ENCODE measurements at regions not wholly inside any gene's neighbourhood (a gene's known extent, or its start where the extent isn't known, plus 50 kb on each side); places are given as distances from the start of the nearest gene placed in this dataset.

DNA sequence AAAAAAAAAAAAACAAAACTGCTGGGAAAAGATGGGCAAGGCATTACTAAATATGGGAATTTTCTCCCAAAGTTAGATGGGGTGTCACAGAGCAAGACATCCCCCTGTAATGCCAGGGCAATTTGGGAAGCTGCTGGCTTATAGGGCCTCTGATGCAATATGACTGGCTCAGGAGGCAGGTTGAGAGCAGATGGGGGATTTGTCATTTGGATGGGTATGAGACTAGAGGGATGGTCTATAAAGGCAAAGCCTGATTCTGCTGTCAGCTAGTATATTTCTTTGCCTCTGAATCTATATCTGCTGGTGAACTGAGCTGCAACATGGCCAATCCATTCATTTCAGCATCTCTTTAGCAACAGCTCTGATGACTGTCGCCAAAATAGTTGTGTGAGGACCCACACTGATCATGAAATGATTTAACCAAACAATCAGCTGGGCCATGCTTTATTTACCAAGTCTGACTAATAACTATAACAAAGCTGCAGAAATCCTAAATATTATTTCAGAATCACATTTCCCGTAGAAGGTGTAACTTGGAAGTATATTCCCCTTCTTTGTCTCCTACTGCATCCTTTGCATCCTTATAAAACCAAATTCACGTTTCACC, 455.1 kb upstream of the ZNF608 start:
- Histone ChIP-seq H3K36me3 (no peaks in the 10 kb centered on the region), H3K27me3 (no peaks in the 10 kb centered on the region), H3K4me1 (peaks cover 9% of the 10 kb centered on the region), H3K9me3 (no peaks in the 10 kb centered on the region), H3K27ac (no peak overlapping the region), H3K4me3 (no peak overlapping the region)
- no peak for DNase-seq (ENCODE audit: low spot score in 2 of 2)
- TF ChIP-seq, protein P1, sequence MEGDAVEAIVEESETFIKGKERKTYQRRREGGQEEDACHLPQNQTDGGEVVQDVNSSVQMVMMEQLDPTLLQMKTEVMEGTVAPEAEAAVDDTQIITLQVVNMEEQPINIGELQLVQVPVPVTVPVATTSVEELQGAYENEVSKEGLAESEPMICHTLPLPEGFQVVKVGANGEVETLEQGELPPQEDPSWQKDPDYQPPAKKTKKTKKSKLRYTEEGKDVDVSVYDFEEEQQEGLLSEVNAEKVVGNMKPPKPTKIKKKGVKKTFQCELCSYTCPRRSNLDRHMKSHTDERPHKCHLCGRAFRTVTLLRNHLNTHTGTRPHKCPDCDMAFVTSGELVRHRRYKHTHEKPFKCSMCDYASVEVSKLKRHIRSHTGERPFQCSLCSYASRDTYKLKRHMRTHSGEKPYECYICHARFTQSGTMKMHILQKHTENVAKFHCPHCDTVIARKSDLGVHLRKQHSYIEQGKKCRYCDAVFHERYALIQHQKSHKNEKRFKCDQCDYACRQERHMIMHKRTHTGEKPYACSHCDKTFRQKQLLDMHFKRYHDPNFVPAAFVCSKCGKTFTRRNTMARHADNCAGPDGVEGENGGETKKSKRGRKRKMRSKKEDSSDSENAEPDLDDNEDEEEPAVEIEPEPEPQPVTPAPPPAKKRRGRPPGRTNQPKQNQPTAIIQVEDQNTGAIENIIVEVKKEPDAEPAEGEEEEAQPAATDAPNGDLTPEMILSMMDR (IDR thresholded peaks at IDR 0.05) = no peak
- TF ChIP-seq POLR2A (IDR thresholded peaks at IDR 0.05) (no peak), POLR2AphosphoS5 (IDR thresholded peaks at IDR 0.05) (no peak), EP300 (IDR thresholded peaks at IDR 0.05) (no peak)
- WGBS = 94% methylated on average over 3 of the region's 3 CpGs

GRCh38 chr5:125202353-125202752, 455.9 kb upstream of the ZNF608 start:
- Histone ChIP-seq H3K4me3 (no peak overlapping the region), H3K9me3 (no peaks in the 10 kb centered on the region), H3K36me3 (no peaks in the 10 kb centered on the region), H3K27ac (no peak overlapping the region), H3K27me3 (no peaks in the 10 kb centered on the region), H3K4me1 (peaks cover 9% of the 10 kb centered on the region)
- WGBS = 90% methylated on average over 1 of the region's 1 CpG
- no peak for DNase-seq (ENCODE audit: low spot score in 2 of 2)
- TF ChIP-seq EP300 (IDR thresholded peaks at IDR 0.05) = no peak
- TF ChIP-seq POLR2A (IDR thresholded peaks at IDR 0.05) = no peak
- TF ChIP-seq POLR2AphosphoS5 (IDR thresholded peaks at IDR 0.05) = no peak
- TF ChIP-seq, protein P1 (IDR thresholded peaks at IDR 0.05) = no peak

GRCh38 chr5:125202871-125203438, 456.5 kb upstream of the ZNF608 start:
- WGBS = 93% methylated on average over 2 of the region's 2 CpGs
- TF ChIP-seq POLR2AphosphoS5 (IDR thresholded peaks at IDR 0.05) (no peak), POLR2A (IDR thresholded peaks at IDR 0.05) (no peak), EP300 (IDR thresholded peaks at IDR 0.05) (no peak)
- TF ChIP-seq, protein P1 (IDR thresholded peaks at IDR 0.05) = no peak
- Histone ChIP-seq H3K4me1 (peaks cover 9% of the 10 kb centered on the region), H3K27ac (no peak overlapping the region), H3K27me3 (no peaks in the 10 kb centered on the region), H3K36me3 (no peaks in the 10 kb centered on the region), H3K9me3 (no peaks in the 10 kb centered on the region), H3K4me3 (no peak overlapping the region)
- DNase-seq (ENCODE audit: low spot score in 2 of 2) = no peak

GRCh38 chr5:125203912-125204311, 457.5 kb upstream of the ZNF608 start:
- H3K36me3 ChIP-seq = no peaks in the 10 kb centered on the region
- peaks cover 9% of the 10 kb centered on the region for H3K4me1 ChIP-seq
- H3K4me3 ChIP-seq = no peak overlapping the region
- no peaks in the 10 kb centered on the region for H3K9me3 ChIP-seq
- 62% methylated on average over 2 of the region's 2 CpGs for WGBS
- DNase-seq (ENCODE audit: low spot score in 2 of 2) = no peak
- H3K27ac ChIP-seq = no peak overlapping the region
- no peaks in the 10 kb centered on the region for H3K27me3 ChIP-seq
- TF ChIP-seq, protein P1 (IDR thresholded peaks at IDR 0.05) = no peak
- TF ChIP-seq EP300 (IDR thresholded peaks at IDR 0.05) = no peak
- TF ChIP-seq POLR2A (IDR thresholded peaks at IDR 0.05) = no peak
- no peak for TF ChIP-seq POLR2AphosphoS5 (IDR thresholded peaks at IDR 0.05)

- no peaks in the 10 kb centered on the region for H3K27me3 ChIP-seq
- DNase-seq (ENCODE audit: low spot score in 2 of 2) = no peak
- 87% methylated on average over 6 of the region's 6 CpGs for WGBS
- H3K4me3 ChIP-seq = no peak overlapping the region
- no peaks in the 10 kb centered on the region for H3K36me3 ChIP-seq
- H3K4me1 ChIP-seq = peaks cover 10% of the 10 kb centered on the region
- H3K9me3 ChIP-seq = no peaks in the 10 kb centered on the region
- H3K27ac ChIP-seq = no peak overlapping the region
- TF ChIP-seq POLR2AphosphoS5 (IDR thresholded peaks at IDR 0.05) (no peak), POLR2A (IDR thresholded peaks at IDR 0.05) (no peak), EP300 (IDR thresholded peaks at IDR 0.05) (no peak)
- TF ChIP-seq, protein P1 (IDR thresholded peaks at IDR 0.05) = no peak
Observed at GRCh38 chr5:125205601-125206225, 459.3 kb upstream of the ZNF608 start.

Data from suprapubic skin (tissue), 4 donors.